ENCODE measurements at regions not wholly inside any gene's neighbourhood (a gene's known extent, or its start where the extent isn't known, plus 50 kb on each side); places are given as distances from the start of the nearest gene placed in this dataset.
"Not testable (repeated sequence)": the region's sequence is repeated elsewhere in the genome, so short reads cannot be mapped to it uniquely, and the experiment has no call there.

DNA sequence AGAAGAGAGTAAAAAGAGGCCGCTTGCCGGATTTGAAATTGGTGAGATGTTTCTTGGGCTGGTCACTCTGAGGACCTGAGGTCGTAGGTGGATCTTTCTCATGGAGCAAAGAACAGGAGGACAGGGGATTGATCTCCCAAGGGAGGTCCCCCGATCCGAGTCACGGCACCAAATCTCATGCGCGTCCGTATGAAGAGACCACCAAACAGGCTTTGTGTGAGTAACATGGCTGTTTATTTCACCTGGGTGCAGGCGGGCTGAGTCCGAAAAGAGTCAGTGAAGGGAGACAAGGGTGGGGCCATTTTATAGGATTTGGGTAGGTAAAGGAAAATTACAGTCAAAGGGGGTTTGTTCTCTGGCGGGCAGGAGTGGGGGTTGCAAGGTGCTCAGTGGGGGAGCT, 803.6 kb upstream of the ID2 start:
- DNase-seq: not testable (repeated sequence)

DNA sequence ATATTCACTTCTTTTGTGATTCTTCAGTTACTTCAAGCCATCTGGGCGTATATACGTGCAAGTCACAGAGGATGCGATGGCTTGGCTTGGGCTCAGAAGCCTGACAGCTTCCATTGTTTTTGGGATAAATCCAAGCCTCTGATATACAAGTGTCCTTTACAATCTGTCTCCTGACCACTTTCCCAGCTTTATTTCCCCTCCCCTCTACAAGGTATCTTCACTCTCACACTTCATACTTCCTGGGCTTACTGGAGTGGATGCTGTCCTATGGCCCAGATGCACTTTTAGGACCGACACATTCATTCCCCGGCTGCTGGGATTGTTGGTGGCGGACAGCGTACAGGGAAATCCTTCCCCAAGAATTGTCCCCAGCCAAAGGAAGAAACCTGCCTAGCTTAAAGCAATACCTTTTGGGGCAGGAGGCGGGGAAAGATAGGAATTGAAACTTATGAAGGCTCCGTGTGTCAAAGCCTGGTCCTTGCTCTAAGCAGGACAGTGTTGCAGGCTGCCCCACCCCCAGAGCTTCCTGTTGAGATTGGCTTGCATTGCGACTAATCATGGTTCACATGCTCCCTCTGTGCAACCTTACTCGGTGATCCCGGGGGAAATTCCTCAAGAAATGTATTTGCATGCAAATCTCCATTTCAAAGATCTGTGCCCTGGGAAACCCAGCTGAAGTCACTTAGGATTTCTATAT, 802.9 kb upstream of the ID2 start:
- no peak for DNase-seq

DNA sequence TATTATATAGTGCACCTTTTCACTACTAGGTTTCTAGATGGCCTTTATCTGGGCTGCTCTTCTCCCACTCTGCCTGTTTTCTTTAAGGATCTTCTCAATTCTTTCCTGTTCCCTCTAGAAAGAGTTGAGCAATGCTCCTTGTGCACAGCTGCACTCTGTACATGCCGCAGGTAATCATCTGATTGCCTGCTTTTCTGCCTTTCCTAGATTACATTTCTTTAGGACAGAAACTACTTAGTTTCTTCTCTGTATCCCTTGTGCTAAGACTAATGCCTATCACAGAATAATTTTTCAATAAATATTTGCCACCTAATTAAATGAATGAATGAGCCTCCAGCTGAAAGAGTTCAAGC, 802.4 kb upstream of the ID2 start:
- DNase-seq: no peak

DNA sequence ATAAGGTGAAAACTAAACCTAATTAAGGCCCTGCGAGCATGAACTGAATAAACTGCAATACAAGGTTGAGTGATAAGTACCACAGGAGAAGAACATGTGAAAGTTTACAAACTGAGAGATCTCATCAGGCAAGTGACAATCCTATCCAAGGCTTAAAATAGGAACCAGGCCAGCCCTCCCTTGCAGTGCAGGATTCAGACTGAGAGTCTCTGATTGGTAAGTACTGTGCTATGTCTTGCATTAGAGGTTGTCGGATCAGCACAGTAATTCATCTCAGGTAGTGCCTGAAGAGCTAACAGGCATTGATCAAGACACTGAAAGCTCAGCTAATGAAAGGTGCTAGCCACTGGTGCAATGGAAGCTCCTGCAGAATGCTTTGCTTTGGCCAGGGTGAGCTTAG, 801.7 kb upstream of the ID2 start:
- DNase-seq: no peak

DNA sequence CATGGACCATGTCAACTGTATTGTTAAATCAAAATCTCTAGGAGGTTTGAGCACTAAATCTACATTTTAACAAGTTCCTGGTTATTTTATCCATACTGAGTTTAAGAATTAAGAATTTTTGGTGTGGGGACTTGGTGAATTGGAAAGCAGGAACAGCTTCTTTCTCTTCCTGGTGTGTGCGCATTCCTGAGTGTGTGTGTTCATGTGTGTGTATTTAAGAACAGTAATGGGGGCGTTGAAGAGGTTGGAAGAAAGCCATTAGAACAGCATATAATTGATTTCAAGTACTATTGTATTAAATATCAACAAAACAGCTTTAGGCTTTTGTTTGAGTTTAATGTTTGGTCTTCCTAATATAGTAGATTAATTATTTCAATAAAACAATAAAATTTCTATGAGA, 801.3 kb upstream of the ID2 start:
- DNase-seq: no peak

DNA sequence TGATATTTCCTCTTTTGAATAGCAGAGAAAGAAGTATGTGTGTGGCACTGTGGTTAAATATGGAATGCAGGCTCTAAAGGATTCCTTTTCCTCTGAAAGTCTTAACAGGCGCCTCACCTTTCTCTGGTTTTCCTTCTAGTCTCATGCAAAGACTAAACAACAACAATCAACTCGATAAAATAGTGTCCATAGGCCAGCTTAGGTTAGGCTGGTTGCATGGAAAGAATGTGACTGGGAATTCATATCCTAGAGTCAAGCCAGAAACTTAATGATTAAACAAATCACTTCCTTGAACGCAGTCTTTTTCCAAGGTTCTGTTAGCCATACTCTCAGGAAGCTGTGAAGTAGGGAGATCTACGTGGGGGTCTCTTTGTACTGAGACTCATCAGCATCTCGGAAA, 800.8 kb upstream of the ID2 start:
- DNase-seq: no peak

DNA sequence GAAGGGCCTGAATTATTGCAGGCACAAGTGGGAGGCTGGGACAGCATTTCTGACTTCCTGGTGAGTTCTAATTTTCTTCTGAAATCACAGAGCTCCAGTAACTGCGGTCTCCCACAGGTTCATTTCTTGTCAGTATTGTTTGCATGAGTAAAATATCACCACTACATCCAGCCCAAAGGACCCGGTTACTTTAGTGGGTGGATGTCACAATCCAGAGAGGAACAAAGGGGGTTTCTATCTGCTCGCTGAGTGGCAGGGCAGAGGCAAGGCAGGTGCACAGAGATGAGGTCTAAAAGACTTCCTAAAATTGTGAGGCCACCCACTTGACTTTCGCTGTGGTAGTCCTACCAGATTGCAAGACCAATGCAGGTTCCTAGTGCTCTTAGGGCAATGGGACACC, 800.4 kb upstream of the ID2 start:
- no peak for DNase-seq

DNA sequence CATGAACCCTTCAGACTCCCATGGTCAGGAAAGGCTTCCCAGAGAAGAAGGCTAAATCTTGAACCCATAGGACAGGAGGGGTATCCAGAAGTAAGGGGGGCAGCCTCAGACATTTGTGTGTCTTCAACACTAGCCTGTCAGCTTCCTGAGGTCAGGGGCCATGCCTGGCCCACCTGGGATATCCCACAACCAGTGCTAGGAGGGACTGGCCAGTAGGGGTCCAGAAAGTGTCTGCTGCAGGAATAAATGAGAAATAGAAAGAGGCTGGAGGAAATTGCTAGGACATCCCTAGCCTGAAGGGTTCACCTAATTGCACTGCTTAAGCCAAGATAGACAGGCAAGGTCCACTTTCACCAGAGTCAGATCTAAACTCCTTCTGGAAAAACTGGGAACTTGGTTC, 799.6 kb upstream of the ID2 start:
- no peak for DNase-seq

DNA sequence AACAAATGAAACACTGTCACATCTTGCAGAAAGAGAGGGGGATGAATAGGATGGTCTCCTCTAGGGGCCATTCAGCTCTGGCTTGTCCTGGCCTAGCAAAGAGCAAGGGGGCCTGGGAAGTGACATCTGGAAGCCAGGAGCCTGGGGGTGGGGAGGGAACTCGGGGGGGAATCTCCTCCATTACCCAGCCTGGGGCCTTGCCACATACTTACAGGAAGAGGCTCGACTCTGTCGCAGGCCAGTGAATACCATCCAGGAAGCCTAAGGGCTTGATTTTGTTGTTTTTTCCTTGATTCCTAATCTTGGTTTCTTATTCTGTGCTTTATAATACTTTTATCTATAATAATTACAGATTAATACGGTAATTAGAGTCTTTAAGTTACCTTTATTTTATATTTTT, 797.5 kb upstream of the ID2 start:
- no peak for DNase-seq

DNA sequence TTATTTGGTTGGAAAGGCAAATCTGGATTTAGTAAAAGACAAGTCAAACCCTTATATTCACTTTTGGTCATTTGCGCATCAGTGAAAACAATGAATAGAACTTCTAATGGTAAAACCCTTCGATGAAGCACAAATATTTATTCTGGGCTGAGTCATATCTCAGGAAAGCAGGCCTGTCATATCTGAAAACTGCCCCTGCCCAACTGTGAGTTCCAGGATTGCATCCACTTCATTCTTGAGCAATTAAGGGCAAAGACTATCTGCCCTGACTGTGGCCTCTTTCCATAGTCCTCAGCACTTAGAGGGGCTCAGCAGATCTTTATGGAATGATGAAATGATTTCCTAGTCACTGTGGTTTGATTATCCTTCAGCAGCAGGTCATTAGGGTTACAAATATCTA, 795.2 kb upstream of the ID2 start:
- DNase-seq: no peak

DNA sequence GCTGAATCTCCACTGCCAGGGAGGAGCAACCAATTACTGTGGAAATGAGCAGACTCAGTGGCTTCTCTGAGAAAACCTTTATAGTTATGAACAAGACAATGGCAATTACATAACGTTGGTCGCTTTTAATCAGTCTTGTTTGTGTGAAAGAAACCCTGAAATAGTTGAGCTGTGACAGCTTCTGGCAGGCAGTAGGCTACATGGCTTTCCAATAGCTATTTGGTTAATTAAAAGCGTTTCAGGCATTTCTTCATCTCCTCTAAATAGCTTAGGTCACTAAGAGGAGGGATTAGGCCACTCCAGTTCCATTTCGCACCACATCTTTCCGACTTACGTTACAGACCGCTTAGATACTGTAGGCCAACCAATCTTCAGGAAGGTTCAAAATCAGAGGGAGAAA, 794.4 kb upstream of the ID2 start:
- no peak for DNase-seq

DNA sequence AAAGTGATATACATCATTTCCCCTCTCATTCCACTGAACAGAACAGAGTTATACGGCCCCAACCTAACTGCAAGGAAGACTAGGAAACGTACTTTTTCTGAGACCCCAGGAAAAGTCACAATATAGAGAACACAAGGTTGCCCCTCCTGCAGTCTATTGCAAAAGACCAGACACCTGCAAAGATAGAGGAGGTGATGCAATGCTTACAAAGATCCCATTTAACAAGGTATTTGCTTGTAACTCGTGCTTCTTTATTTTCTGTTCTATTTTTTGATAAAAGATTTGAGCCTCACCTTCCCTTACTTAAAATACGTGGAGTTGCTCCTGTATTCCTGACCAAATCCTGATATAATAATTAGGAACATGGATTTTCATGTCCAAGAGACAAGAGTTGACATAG, 793.0 kb upstream of the ID2 start:
- no peak for DNase-seq

DNA sequence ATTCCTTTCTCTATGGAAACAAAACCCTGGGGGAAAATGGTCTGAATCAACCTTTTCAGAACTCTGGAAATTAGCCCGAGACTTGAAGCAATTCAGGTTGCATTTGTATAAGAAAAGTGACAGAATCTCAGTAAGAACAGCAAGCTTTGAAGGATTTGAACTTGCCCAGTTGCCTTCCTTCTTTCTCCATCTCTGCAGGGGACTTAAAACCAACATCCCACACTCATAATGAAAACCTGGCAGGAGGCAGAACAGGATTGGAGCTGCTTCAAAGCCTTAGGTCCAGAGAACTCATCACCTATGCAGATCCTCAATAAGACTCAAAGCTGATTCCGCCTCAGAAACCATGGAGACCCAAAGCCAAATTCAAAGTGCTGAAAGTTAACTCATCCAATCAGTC, 790.5 kb upstream of the ID2 start:
- no peak for DNase-seq

DNA sequence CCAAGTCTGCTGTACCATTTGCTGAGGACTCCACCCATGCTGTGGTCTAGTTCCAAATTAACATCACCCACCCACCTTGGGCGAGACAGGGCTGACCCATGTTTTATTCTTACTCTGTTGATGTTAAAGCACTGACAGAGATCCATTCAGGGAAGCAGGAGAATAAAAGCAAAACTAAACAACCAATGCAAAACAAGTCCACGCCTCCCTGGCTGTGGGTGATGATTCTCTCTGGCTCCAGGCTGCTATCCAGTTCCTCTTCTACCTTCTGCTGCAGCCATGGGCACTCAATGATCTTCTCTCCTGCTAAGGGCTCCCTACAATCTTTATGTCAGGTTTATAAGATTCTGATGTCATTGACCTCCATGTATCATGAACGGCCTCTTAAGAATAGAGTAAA, 786.6 kb upstream of the ID2 start:
- DNase-seq: no peak

DNA sequence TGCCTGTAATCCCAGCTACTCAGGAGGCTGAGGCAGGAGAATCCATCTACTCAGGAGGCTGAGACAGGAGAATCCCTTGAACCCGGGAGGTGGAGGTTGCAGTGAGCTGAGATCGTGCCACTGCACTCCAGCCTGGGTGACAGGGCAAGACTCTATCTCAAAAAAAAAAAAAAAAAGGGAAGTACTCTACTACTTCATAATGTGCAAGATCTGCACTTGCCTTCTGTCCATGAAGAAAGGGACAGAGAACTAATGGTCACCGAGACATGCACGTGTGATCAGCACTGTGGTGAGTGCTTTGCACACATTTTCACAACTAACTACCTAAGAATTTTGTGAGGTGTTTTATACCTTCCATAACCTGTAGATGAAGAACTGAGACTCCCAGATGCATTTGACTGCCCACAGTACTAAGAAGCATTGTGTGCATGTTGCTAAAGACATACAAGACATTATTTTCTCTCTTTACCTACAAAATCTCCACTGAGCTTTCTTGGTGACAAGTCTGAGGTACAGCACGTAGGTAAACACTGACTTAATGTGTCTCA, 784.8 kb upstream of the ID2 start:
- no peak for DNase-seq

DNA sequence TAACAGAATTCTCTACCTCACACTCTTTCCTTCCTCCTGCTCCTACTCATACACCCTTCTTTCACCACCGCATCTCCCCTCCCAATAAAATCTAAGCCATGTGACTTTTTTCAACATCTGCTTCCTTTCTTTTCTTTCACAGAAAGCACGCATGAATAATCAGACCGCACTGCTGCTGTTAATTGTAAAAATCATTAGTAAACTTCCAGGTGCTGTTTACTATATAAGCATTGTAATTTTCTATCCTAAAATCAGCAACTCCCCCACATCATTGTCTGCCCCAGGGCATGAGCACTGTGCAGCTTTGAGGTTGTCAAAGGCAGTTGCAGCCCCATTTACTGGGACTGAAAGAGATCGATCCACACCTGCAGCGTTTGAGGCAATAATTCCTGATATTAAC, 782.6 kb upstream of the ID2 start:
- DNase-seq: peak; percentile 75

DNA sequence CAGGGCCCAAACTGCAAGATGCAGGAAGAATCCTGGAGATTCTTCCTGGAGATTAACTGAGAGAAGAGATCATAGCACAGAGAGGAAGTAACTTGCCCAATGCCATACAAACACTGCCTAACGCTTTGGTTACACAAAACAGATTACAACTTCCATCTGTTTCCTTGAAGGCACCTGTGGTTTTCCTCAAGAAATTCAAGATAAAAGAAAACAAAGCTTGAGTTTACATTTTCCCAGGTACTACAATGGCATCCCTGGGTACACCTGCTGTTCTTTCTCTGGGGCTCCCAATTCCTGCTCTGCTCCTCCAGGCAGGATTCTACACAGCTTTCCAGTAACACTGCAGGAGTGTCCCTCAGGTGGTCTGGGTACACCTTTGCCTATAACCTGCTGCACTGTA, 781.9 kb upstream of the ID2 start:
- DNase-seq: no peak

DNA sequence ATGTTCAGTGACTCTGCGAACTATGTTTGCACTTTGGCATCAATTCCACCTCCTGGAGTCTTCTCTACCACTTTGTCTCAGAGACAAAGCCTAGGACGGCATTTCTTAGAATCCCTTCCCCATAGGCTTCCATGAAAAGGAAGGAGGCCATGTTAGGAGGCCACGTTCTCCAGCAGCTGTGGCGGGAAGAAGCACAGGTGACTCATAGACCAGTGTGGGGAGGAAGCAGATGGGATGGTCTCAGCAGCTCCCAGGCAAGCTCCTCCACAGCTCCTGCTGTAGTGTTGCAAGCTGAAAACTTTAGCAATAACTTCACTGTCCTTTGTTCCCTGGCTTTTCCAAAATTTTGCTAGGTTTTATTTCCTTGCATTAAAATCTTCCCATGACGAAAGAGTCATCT, 781.3 kb upstream of the ID2 start:
- no peak for DNase-seq

DNA sequence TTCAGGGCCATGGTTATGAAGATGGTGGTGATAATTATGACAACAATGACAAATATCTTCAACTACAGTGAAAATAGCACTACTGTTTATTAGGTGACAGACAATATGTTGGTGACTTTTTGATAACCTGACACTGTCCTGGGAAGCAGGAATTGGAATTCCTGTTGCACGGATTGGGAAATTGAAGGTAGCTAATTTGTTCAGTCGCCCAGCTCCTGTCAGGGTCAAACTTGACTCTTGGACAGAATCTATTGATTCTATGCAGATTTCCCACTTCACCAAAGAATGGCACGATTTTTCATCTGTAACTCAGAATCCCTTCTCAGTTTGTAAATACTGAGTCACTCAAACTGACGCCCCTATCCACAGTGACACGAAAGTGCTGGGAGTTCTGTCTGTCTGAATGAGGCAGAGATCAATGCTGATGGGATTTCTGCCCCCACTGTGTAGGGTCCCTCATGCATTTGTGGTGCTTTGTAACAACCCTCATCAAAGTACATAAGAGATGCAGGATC, 779.5 kb upstream of the ID2 start:
- no peak for DNase-seq

DNA sequence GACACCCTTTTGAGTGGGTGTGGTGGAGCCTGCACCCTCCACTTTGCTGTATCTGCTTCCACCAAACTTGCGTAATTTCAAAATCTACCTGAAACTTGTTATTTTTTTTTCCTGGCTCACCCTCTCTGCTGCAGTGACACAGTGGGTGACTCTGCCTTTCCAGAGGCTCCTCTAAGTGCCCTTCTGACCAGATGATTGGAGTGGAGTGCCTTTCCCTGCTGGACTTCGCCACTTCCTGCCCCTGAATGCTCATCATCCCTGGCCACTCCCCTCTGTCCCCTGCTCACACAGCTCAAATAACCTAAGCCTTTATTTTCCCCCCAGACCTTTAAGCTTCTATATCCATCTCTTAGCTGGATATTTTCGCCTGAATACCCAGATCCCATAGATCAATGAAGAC, 777.5 kb upstream of the ID2 start:
- DNase-seq: no peak

DNA sequence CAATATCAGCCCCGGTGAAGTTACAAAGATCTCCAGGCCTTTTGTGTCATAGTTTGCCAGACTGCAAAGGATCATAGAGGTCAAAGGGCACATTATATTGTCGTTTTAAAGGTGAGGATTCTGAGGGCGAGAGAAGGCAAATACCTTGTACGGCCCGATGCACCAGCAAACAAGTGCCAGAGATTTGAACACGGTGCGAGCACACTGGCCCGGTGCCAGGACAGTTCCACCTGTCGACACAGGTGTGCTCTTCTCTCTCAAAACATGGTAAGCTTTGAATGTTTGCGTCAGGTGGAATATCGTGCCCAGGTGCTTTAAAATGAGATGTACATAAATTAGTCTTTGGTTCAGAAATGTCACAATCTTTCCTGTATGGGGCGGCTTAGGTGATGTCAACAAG, 776.1 kb upstream of the ID2 start:
- DNase-seq: peak; percentile 93

DNA sequence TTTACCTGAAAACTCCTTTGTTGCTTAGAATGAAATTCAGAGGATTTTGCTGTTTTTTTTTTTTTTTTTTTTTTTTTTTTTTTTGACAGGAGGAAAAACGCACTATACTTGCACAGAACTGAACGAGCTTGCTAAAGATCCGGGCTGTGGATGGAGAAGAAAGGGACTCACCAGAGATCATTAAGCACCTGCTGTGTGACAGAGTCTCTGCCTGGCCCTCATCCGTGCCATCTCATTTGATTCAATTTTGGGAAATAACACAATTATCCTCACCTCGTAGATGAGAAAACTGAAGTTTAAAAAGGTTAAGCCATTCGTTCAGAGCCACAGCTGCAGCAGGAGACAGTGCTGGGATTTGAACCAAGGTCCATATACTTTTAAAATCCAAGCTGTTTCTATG, 775.4 kb upstream of the ID2 start:
- peak; percentile 59 for DNase-seq

DNA sequence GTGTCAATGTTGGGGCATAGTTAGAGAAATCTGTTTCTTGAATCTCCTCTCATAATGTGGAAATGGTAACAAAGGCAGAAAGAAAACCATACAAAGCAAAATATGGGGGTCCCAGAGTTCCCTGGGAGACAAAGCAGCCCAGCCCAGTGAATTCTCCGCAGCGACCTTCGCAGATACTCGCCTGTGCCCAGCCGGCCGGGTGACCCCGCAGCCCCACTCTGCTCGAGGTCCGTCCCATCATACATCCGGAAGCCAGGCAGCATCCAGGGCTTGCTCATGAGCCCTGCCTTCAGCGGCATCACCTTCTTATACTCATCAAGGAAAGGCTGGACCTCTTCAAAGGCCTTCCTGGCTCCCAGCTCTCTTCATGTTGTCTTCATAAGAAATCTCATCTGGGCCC, 774.8 kb upstream of the ID2 start:
- DNase-seq: no peak

DNA sequence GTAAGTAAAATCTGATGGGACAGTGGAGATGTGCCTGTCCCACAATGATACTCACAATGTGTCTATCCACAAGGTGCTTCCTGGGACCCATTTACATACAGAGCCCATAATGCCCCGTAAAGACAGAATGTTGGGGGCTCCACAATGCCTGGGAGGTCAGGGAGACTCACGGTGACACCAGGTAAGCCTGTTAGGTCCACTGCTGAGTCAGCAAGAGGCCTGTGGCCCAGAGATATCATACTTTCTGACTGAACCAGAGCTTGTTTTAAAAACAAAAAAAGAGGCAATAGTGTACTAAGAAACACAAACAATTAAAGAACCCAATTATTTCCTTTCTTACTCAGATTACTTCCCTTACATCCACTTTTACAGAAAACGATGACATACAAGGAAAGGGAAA, 771.1 kb upstream of the ID2 start:
- no peak for DNase-seq

DNA sequence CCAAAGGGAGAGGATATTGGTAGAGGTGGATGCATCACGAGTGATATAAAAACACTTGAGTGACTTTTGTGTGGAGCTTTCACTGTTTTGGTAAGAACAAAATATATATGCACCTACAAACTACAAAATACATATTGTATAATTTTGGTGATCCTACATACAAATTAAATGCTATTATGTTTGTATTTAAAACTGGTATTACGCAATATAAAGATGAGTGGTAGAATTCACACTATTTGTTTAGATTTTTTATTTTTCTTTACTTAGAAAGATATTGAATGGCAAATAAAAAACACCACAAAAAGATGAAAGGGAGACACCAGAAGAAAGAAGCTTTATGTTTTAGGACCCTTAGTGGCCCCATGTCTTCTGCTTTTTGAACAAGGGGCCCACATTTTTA, 770.7 kb upstream of the ID2 start:
- DNase-seq: no peak

Data from NCI-H1105 (cell line).